ENCODE measurements at regions not wholly inside any gene's neighbourhood (a gene's known extent, or its start where the extent isn't known, plus 50 kb on each side); places are given as distances from the start of the nearest gene placed in this dataset.
"Not testable (repeated sequence)": the region's sequence is repeated elsewhere in the genome, so short reads cannot be mapped to it uniquely, and the experiment has no call there.

GRCh38 chr6:14543971-14544585 is 426.5 kb downstream of the CD83 start:
- no peak for DNase-seq

GRCh38 chr6:14544666-14545065 is 427.1 kb downstream of the CD83 start:
- DNase-seq: no peak

- DNase-seq: no peak
Measured at GRCh38 chr6:14545496-14545895, 427.9 kb downstream of the CD83 start.

- DNase-seq: no peak
Measured at GRCh38 chr6:14546036-14546435, 428.5 kb downstream of the CD83 start.

GRCh38 chr6:14547284-14547998 is 429.9 kb downstream of the CD83 start:
- DNase-seq: no peak

GRCh38 chr6:14549304-14549770 is 431.8 kb downstream of the CD83 start:
- DNase-seq: no peak

- no peak for DNase-seq
Measured at GRCh38 chr6:14549871-14550270, 432.3 kb downstream of the CD83 start.

- no peak for DNase-seq
Measured at GRCh38 chr6:14550410-14550809, 432.8 kb downstream of the CD83 start.

- DNase-seq: no peak
Measured at GRCh38 chr6:14550822-14551221, 433.2 kb downstream of the CD83 start.

- not testable (repeated sequence) for DNase-seq
Measured at GRCh38 chr6:14551601-14552000, 434.0 kb downstream of the CD83 start.

- DNase-seq: no peak
Measured at GRCh38 chr6:14552891-14553290, 435.3 kb downstream of the CD83 start.

- DNase-seq: no peak
Measured at GRCh38 chr6:14553515-14553914, 435.9 kb downstream of the CD83 start.

- no peak for DNase-seq
Measured at GRCh38 chr6:14555804-14556203, 438.2 kb downstream of the CD83 start.

- DNase-seq: no peak
Measured at GRCh38 chr6:14559746-14560536, 442.4 kb downstream of the CD83 start.

- DNase-seq: not testable (repeated sequence)
Measured at GRCh38 chr6:14561563-14561962, 444.0 kb downstream of the CD83 start.

GRCh38 chr6:14567842-14568241 is 450.3 kb downstream of the CD83 start:
- DNase-seq: no peak

GRCh38 chr6:14569394-14569793 is 451.8 kb downstream of the CD83 start:
- DNase-seq: no peak

GRCh38 chr6:14569874-14570273 is 452.3 kb downstream of the CD83 start:
- DNase-seq: not testable (repeated sequence)

GRCh38 chr6:14571001-14571400 is 453.4 kb downstream of the CD83 start:
- DNase-seq: no peak

GRCh38 chr6:14571746-14572145 is 454.2 kb downstream of the CD83 start:
- DNase-seq: no peak

- DNase-seq: no peak
Measured at GRCh38 chr6:14573267-14573666, 455.7 kb downstream of the CD83 start.

GRCh38 chr6:14573703-14574290 is 456.2 kb downstream of the CD83 start:
- DNase-seq: no peak

- DNase-seq: no peak
Measured at GRCh38 chr6:14575961-14576360, 458.4 kb downstream of the CD83 start.

Measured in stimulated activated CD4-positive, alpha-beta T cell treated with anti-CD3 and anti-CD28 coated beads, Interleukin-4, amount 100 ng/mL, for 24 hours (primary cell).